ENCODE measurements at regions not wholly inside any gene's neighbourhood (a gene's known extent, or its start where the extent isn't known, plus 50 kb on each side); places are given as distances from the start of the nearest gene placed in this dataset.
"Not testable (repeated sequence)": the region's sequence is repeated elsewhere in the genome, so short reads cannot be mapped to it uniquely, and the experiment has no call there.

DNA sequence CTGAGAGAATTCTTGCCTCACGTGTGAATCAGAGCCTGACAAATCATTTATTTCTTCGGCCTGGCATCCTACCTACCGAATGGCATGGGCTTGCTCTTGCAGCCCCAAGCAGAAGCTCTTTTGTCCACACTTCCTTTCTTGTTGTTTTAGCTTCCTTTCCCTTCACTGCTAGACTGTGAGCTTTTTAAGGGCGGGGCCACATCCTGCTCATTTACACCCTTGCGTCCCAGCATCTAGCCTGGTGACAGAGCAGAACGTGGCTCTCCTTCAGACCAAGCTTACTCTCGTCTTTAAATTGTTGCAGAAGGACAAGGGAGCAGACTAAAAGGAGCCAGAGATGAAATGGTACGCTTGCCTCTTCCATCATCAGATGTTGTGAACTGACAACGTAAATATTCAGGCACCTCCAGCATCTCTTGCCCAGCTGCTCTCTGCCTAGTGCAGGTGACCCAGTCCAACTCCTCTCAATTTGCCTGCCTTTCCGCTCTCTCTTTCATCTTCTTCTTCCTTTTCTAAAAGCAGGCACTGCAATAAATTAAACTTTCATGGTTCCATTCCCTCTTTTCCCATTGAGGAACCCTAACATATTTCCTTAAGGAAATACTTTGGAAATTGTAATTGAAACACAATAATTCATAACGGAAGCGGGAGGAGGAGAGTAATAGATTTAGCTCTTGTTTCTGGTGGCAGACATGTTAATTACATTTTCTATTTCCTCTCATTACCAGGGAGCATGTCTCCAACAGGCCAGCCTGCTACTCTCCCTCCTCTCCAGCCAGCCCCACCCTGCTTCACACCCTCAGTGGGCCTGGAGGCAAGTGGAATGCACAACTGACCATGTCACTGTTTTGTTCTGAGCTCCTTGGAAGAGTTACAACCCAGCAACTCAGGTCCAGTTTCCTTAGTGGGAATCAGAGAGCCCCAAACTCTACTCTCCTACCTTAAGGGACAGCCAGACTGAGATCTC, 228.1 kb upstream of the TRIB2 start:
- peak overlapping the region; percentile 95 to 98 (median 95) for H3K27ac Mint-ChIP-seq

DNA sequence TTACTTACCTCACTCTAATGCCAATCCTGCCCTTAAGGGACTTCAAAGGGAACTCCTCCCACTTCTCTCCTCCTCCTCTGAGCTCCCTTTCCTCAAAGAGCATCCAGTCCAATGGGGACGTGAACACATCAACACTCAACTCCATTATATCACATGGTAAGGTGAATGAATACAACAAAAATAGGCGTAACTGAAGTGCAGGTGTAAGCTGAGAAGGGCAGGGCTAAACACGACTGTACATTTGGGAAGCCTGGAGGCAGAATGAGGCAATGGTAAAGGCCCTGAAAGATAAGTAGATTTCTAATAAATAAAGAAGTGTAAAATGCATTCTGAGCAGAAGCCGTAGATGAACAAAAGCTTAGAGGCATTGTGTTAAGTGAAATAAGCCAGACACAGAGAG, 226.1 kb upstream of the TRIB2 start:
- no peak overlapping the region for H3K27ac ChIP-seq (ENCODE audit: insufficient read depth, low read length, poor library complexity, severe bottlenecking)
- Mint-ChIP-seq H3K4me3 (peak overlapping the region in 2 of 4 donors; percentile 6 to 48), H3K36me3 (peaks cover 7% of the 10 kb centered on the region)

More for the DNA sequence above, 228.1 kb upstream of the TRIB2 start:
- Mint-ChIP-seq H3K36me3 (peaks cover 7% of the 10 kb centered on the region), H3K9me3 (peaks cover 0 to 2% (median 0%) of the 10 kb centered on the region in 7 donors), H3K4me1 (peaks cover 37 to 81% (median 59%) of the 10 kb centered on the region in 4 donors), H3K4me3 (peak overlapping the region; percentile 79 to 87 (median 82)), H3K27me3 (no peaks in the 10 kb centered on the region)
- Histone ChIP-seq H3K27ac (ENCODE audit: insufficient read depth, low read length, poor library complexity, severe bottlenecking) (peak overlapping the region; percentile 63), H3K4me3 (ENCODE audit: low read depth, low read length) (peak overlapping the region; percentile 82), H3K9me3 (ENCODE audit: control insufficient read depth in 2 of 2, low read length in 2 of 2) (no peaks in the 10 kb centered on the region), H3K4me1 (ENCODE audit: control insufficient read depth, insufficient read depth, low read length, poor library complexity, severe bottlenecking) (peaks cover 46% of the 10 kb centered on the region), H3K27me3 (ENCODE audit: control insufficient read depth, insufficient read depth, low read length) (no peaks in the 10 kb centered on the region), H3K36me3 (ENCODE audit: control insufficient read depth, insufficient read depth, low read length) (no peaks in the 10 kb centered on the region)
- DNase-seq (peak in 2 of 3 donors; percentile 56 to 94), ATAC-seq (ENCODE audit: low read depth in 2 of 2) (peak; percentile 93 to 96)

DNA sequence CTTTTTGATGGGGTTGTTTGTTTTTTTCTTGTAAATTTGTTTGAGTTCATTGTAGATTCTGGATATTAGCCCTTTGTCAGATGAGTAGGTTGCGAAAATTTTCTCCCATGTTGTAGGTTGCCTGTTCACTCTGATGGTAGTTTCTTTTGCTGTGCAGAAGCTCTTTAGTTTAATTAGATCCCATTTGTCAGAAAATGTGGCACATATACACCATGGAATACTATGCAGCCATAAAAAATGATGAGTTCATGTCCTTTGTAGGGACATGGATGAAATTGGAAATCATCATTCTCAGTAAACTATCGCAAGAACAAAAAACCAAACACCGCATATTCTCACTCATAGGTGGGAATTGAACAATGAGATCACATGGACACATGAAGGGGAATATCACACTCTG, 224.4 kb upstream of the TRIB2 start:
- not testable (repeated sequence) for H3K27me3 ChIP-seq (ENCODE audit: control insufficient read depth, insufficient read depth, low read length); H3K4me3 ChIP-seq (ENCODE audit: low read depth, low read length); H3K36me3 ChIP-seq (ENCODE audit: control insufficient read depth, insufficient read depth, low read length); DNase-seq; H3K9me3 Mint-ChIP-seq; H3K4me3 Mint-ChIP-seq; H3K27ac ChIP-seq (ENCODE audit: insufficient read depth, low read length, poor library complexity, severe bottlenecking); H3K36me3 Mint-ChIP-seq; H3K27ac Mint-ChIP-seq; H3K9me3 ChIP-seq (ENCODE audit: control insufficient read depth in 2 of 2, low read length in 2 of 2); H3K27me3 Mint-ChIP-seq; ATAC-seq (ENCODE audit: low read depth in 2 of 2)
- peaks cover 46 to 73% (median 63%) of the 10 kb centered on the region in 4 donors for H3K4me1 Mint-ChIP-seq
- H3K4me1 ChIP-seq (ENCODE audit: control insufficient read depth, insufficient read depth, low read length, poor library complexity, severe bottlenecking) = peaks cover 61% of the 10 kb centered on the region

More for the DNA sequence above, 226.1 kb upstream of the TRIB2 start:
- Mint-ChIP-seq H3K4me1 (peaks cover 41 to 74% (median 58%) of the 10 kb centered on the region in 4 donors), H3K9me3 (peaks cover 0 to 4% (median 0%) of the 10 kb centered on the region in 7 donors), H3K27ac (peak overlapping the region; percentile 13 to 63 (median 18)), H3K27me3 (no peaks in the 10 kb centered on the region)
- no peak for ATAC-seq (ENCODE audit: low read depth in 2 of 2)
- H3K4me3 ChIP-seq (ENCODE audit: low read depth, low read length) = no peak overlapping the region
- no peak for DNase-seq
- H3K36me3 ChIP-seq (ENCODE audit: control insufficient read depth, insufficient read depth, low read length) = no peaks in the 10 kb centered on the region
- H3K27me3 ChIP-seq (ENCODE audit: control insufficient read depth, insufficient read depth, low read length) = no peaks in the 10 kb centered on the region
- peaks cover 56% of the 10 kb centered on the region for H3K4me1 ChIP-seq (ENCODE audit: control insufficient read depth, insufficient read depth, low read length, poor library complexity, severe bottlenecking)
- H3K9me3 ChIP-seq (ENCODE audit: control insufficient read depth in 2 of 2, low read length in 2 of 2) = no peaks in the 10 kb centered on the region

DNA sequence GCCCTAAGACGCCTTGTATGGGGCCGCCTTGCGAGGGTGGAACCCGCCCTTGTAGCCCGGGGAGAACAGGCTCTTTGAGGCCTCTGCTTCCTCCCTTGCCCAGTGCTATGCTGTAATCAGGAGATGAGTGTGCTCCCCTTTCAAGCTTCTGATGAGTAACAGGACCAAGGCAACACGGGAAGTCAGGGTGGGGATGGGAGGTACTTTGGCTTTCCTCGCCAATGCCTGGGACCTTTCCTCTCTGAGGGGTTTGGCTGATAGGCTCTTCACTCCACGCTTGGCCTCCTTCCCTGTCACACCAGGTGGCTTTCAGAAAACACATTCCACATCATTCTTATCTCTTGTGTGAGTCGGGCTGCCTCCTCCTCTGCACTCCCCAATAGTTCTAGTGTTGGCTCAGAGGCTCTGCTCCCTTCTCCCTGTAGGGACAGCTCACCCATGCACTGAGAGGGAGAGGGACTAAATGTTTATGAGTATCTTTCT, 223.7 kb upstream of the TRIB2 start:
- peak in 1 of 3 donors; percentile 61 for DNase-seq
- Histone ChIP-seq H3K36me3 (ENCODE audit: control insufficient read depth, insufficient read depth, low read length) (no peaks in the 10 kb centered on the region), H3K4me3 (ENCODE audit: low read depth, low read length) (no peak overlapping the region), H3K4me1 (ENCODE audit: control insufficient read depth, insufficient read depth, low read length, poor library complexity, severe bottlenecking) (peaks cover 61% of the 10 kb centered on the region), H3K27me3 (ENCODE audit: control insufficient read depth, insufficient read depth, low read length) (no peaks in the 10 kb centered on the region), H3K9me3 (ENCODE audit: control insufficient read depth in 2 of 2, low read length in 2 of 2) (no peaks in the 10 kb centered on the region), H3K27ac (ENCODE audit: insufficient read depth, low read length, poor library complexity, severe bottlenecking) (peak overlapping the region; percentile 42)
- H3K4me1 Mint-ChIP-seq = peaks cover 52 to 73% (median 62%) of the 10 kb centered on the region in 4 donors
- peaks cover 4% of the 10 kb centered on the region for H3K36me3 Mint-ChIP-seq
- ATAC-seq (ENCODE audit: low read depth in 2 of 2) = peak in 1 of 2 donors; percentile 46
- H3K4me3 Mint-ChIP-seq = peak overlapping the region in 2 of 4 donors; percentile 53 to 73
- peaks cover 4% of the 10 kb centered on the region for H3K27me3 Mint-ChIP-seq
- peak overlapping the region; percentile 82 to 92 (median 92) for H3K27ac Mint-ChIP-seq
- H3K9me3 Mint-ChIP-seq = peaks cover 0 to 5% (median 2%) of the 10 kb centered on the region in 7 donors

GRCh38 chr2:12495247-12495868, 221.4 kb upstream of the TRIB2 start:
- peak in 1 of 3 donors; percentile 51 for DNase-seq

DNA sequence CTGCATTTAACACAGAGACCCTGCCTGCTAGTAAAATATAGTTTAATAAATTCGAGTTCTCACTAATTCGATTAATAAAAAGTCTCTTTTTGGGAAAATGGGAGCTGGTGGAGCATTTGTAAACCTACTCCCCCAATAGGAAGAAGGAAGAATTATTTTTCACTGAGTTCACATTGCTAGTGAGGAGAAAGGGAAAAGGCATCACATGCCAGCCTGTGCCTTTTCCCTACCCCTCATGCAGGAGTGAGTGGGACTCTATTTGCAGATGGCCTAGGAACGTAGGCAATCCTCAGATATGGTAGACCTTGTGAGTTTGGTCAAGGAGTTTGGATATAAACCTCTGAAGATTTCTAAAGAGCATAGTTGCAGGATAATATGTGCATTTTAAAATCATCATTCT, 218.4 kb upstream of the TRIB2 start:
- Mint-ChIP-seq H3K36me3 (peaks cover 3% of the 10 kb centered on the region), H3K27ac (peak overlapping the region; percentile 90 to 98 (median 93)), H3K4me1 (peaks cover 45 to 91% (median 78%) of the 10 kb centered on the region in 4 donors), H3K9me3 (peaks cover 0 to 6% (median 2%) of the 10 kb centered on the region in 7 donors), H3K4me3 (peak overlapping the region; percentile 73 to 96 (median 84)), H3K27me3 (peaks cover 5% of the 10 kb centered on the region)
- Histone ChIP-seq H3K27ac (ENCODE audit: insufficient read depth, low read length, poor library complexity, severe bottlenecking) (peak overlapping the region; percentile 80), H3K4me1 (ENCODE audit: control insufficient read depth, insufficient read depth, low read length, poor library complexity, severe bottlenecking) (peaks cover 89% of the 10 kb centered on the region), H3K9me3 (ENCODE audit: control insufficient read depth in 2 of 2, low read length in 2 of 2) (no peaks in the 10 kb centered on the region), H3K27me3 (ENCODE audit: control insufficient read depth, insufficient read depth, low read length) (no peaks in the 10 kb centered on the region), H3K4me3 (ENCODE audit: low read depth, low read length) (peak overlapping the region; percentile 38), H3K36me3 (ENCODE audit: control insufficient read depth, insufficient read depth, low read length) (no peaks in the 10 kb centered on the region)
- DNase-seq (no peak), ATAC-seq (ENCODE audit: low read depth in 2 of 2) (no peak)

More at GRCh38 chr2:12495247-12495868, 221.4 kb upstream of the TRIB2 start:
- Mint-ChIP-seq H3K27me3 (peaks cover 5% of the 10 kb centered on the region), H3K36me3 (peaks cover 5% of the 10 kb centered on the region), H3K4me1 (peaks cover 46 to 77% (median 67%) of the 10 kb centered on the region in 4 donors), H3K9me3 (peaks cover 0 to 6% (median 2%) of the 10 kb centered on the region in 7 donors), H3K4me3 (peak overlapping the region in 3 of 4 donors; percentile 28 to 66 (median 46)), H3K27ac (peak overlapping the region; percentile 70 to 90 (median 83))
- Histone ChIP-seq H3K4me3 (ENCODE audit: low read depth, low read length) (peak overlapping the region; percentile 49), H3K4me1 (ENCODE audit: control insufficient read depth, insufficient read depth, low read length, poor library complexity, severe bottlenecking) (peaks cover 68% of the 10 kb centered on the region), H3K27ac (ENCODE audit: insufficient read depth, low read length, poor library complexity, severe bottlenecking) (peak overlapping the region; percentile 62), H3K9me3 (ENCODE audit: control insufficient read depth in 2 of 2, low read length in 2 of 2) (no peaks in the 10 kb centered on the region), H3K36me3 (ENCODE audit: control insufficient read depth, insufficient read depth, low read length) (no peaks in the 10 kb centered on the region), H3K27me3 (ENCODE audit: control insufficient read depth, insufficient read depth, low read length) (no peaks in the 10 kb centered on the region)
- peak; percentile 25 to 43 for ATAC-seq (ENCODE audit: low read depth in 2 of 2)

DNA sequence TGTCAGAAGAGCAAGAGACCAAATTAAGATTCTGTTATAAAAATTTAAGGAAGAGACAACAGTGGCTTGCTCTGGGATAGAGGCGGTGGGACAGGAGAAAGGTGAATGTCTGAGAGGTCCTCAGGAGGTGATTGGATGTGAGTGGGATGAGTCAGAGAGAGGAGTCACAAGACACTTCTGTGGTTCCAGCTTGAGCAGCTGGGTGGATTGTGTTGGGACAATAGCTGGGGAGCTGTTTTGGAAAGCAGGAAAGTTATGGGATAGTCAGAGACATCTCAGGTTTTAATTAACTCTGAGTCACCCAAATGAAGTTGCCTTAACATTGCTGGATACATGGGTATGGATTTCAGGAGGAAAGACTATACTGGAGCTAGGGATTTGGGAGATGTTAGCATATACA, 218.0 kb upstream of the TRIB2 start:
- H3K27ac Mint-ChIP-seq = peak overlapping the region; percentile 90 to 98 (median 93)
- H3K27me3 ChIP-seq (ENCODE audit: control insufficient read depth, insufficient read depth, low read length) = no peaks in the 10 kb centered on the region

More for the DNA sequence above, 218.0 kb upstream of the TRIB2 start:
- Mint-ChIP-seq H3K4me3 (peak overlapping the region; percentile 73 to 96 (median 84)), H3K36me3 (peaks cover 3% of the 10 kb centered on the region), H3K4me1 (peaks cover 41 to 91% (median 79%) of the 10 kb centered on the region in 4 donors), H3K9me3 (peaks cover 0 to 6% (median 2%) of the 10 kb centered on the region in 7 donors), H3K27me3 (peaks cover 5% of the 10 kb centered on the region)
- H3K4me3 ChIP-seq (ENCODE audit: low read depth, low read length) = no peak overlapping the region
- H3K27ac ChIP-seq (ENCODE audit: insufficient read depth, low read length, poor library complexity, severe bottlenecking) = peak overlapping the region; percentile 80
- DNase-seq (no peak), ATAC-seq (ENCODE audit: low read depth in 2 of 2) (no peak)
- peaks cover 89% of the 10 kb centered on the region for H3K4me1 ChIP-seq (ENCODE audit: control insufficient read depth, insufficient read depth, low read length, poor library complexity, severe bottlenecking)
- no peaks in the 10 kb centered on the region for H3K9me3 ChIP-seq (ENCODE audit: control insufficient read depth in 2 of 2, low read length in 2 of 2)
- H3K36me3 ChIP-seq (ENCODE audit: control insufficient read depth, insufficient read depth, low read length) = no peaks in the 10 kb centered on the region

Data from CD4-positive, CD25-positive, alpha-beta regulatory T cell (primary cell).